ENCODE measurements at regions not wholly inside any gene's neighbourhood (a gene's known extent, or its start where the extent isn't known, plus 50 kb on each side); places are given as distances from the start of the nearest gene placed in this dataset.
A peak's percentile ranks its signal among the peaks of the same experiment; 100 is the strongest.

GRCh38 chr4:31692399-31692940 is 972.3 kb downstream of the PCDH7 start:
- no peaks in the 10 kb centered on the region for H3K27me3 Mint-ChIP-seq (ENCODE audit: insufficient read depth, low read depth)
- Histone ChIP-seq H3K9ac (no peak overlapping the region), H4K20me1 (ENCODE audit: low read depth) (no peaks in the 10 kb centered on the region), H3K4me1 (no peaks in the 10 kb centered on the region), H3K4me2 (no peak overlapping the region), H2AFZ (replicated peaks) (no peak overlapping the region), H3K79me2 (ENCODE audit: low read depth) (no peaks in the 10 kb centered on the region), H3K9me3 (ENCODE audit: low read depth) (no peaks in the 10 kb centered on the region), H3K27me3 (no peaks in the 10 kb centered on the region), H3K36me3 (no peaks in the 10 kb centered on the region), H3F3A (ENCODE audit: low read depth) (no peaks in the 10 kb centered on the region), H3K4me3 (no peak overlapping the region), H3K27ac (no peak overlapping the region)
- DNase-seq (ENCODE audit: low spot score): no peak
- H3K4me1 Mint-ChIP-seq: no peaks in the 10 kb centered on the region
- H3K36me3 Mint-ChIP-seq: no peaks in the 10 kb centered on the region
- TF ChIP-seq CTCF (IDR thresholded peaks at IDR 0.05) (peak; percentile 39), EZH2phosphoT487 (IDR thresholded peaks at IDR 0.05) (no peak)
- no peak overlapping the region for H3K4me3 Mint-ChIP-seq
- H3K9me3 Mint-ChIP-seq: no peaks in the 10 kb centered on the region
- H3K27ac Mint-ChIP-seq: no peak overlapping the region

DNA sequence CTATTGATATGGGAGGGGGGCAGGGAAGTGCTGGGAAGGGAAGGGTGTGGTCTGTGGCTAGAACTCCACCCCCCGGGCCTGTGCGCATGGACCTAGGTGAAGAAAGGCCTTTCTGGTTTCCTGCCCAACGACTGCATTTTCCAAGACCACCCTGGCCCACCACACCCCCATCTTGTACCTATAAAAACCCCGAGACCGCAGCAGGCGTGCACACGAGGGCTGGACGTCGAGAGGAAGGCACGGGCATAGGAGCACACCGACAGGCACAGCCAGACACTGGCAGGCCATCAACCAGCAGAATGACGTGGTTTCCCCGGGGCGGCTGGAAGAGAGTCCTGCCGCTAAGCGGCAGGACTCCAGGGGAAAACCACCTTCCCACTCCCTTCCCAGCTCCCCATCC is 981.1 kb downstream of the PCDH7 start:
- no peak overlapping the region for H3K9ac ChIP-seq
- no peak for DNase-seq (ENCODE audit: low spot score)
- H3F3A ChIP-seq (ENCODE audit: low read depth): no peaks in the 10 kb centered on the region

GRCh38 chr4:31702326-31702725 is 982.2 kb downstream of the PCDH7 start:
- Mint-ChIP-seq H3K27me3 (ENCODE audit: insufficient read depth, low read depth) (no peaks in the 10 kb centered on the region), H3K27ac (no peak overlapping the region), H3K36me3 (no peaks in the 10 kb centered on the region), H3K4me3 (no peak overlapping the region), H3K9me3 (peaks cover 18% of the 10 kb centered on the region), H3K4me1 (no peaks in the 10 kb centered on the region)
- DNase-seq (ENCODE audit: low spot score): no peak
- Histone ChIP-seq H2AFZ (replicated peaks) (no peak overlapping the region), H3K4me1 (no peaks in the 10 kb centered on the region), H3K27me3 (no peaks in the 10 kb centered on the region), H3K4me3 (no peak overlapping the region), H3K79me2 (ENCODE audit: low read depth) (no peaks in the 10 kb centered on the region), H3K4me2 (no peak overlapping the region), H3K9ac (no peak overlapping the region), H3K36me3 (no peaks in the 10 kb centered on the region), H3K27ac (no peak overlapping the region), H3F3A (ENCODE audit: low read depth) (no peaks in the 10 kb centered on the region), H4K20me1 (ENCODE audit: low read depth) (no peaks in the 10 kb centered on the region), H3K9me3 (ENCODE audit: low read depth) (no peaks in the 10 kb centered on the region)
- TF ChIP-seq EZH2 (IDR thresholded peaks at IDR 0.05): no peak
- TF ChIP-seq CTCF (IDR thresholded peaks at IDR 0.05): no peak
- TF ChIP-seq EZH2phosphoT487 (IDR thresholded peaks at IDR 0.05): no peak

More for the DNA sequence above, 981.1 kb downstream of the PCDH7 start:
- H3K4me2 ChIP-seq: no peak overlapping the region
- no peaks in the 10 kb centered on the region for H4K20me1 ChIP-seq (ENCODE audit: low read depth)
- no peaks in the 10 kb centered on the region for H3K9me3 ChIP-seq (ENCODE audit: low read depth)
- no peaks in the 10 kb centered on the region for H3K36me3 ChIP-seq
- no peaks in the 10 kb centered on the region for H3K4me1 ChIP-seq
- no peak overlapping the region for H3K27ac ChIP-seq
- H3K27ac Mint-ChIP-seq: no peak overlapping the region
- no peaks in the 10 kb centered on the region for H3K27me3 Mint-ChIP-seq (ENCODE audit: insufficient read depth, low read depth)
- no peak overlapping the region for H2AFZ ChIP-seq (replicated peaks)
- peaks cover 18% of the 10 kb centered on the region for H3K9me3 Mint-ChIP-seq
- H3K79me2 ChIP-seq (ENCODE audit: low read depth): no peaks in the 10 kb centered on the region
- H3K4me3 Mint-ChIP-seq: no peak overlapping the region
- TF ChIP-seq CTCF (IDR thresholded peaks at IDR 0.05) (no peak), EZH2phosphoT487 (IDR thresholded peaks at IDR 0.05) (no peak), EZH2 (IDR thresholded peaks at IDR 0.05) (no peak)
- H3K4me3 ChIP-seq: no peak overlapping the region
- no peaks in the 10 kb centered on the region for H3K27me3 ChIP-seq
- H3K4me1 Mint-ChIP-seq: no peaks in the 10 kb centered on the region
- H3K36me3 Mint-ChIP-seq: no peaks in the 10 kb centered on the region

Measured in neural progenitor cell (in vitro differentiated cells).